Naive thymus-derived CD8-positive, alpha-beta T cell (primary cell): ENCODE measurements at regions not wholly inside any gene's neighbourhood (a gene's known extent, or its start where the extent isn't known, plus 50 kb on each side); places are given as distances from the start of the nearest gene placed in this dataset.

Experiments
- ATAC-seq, 2 donors: fragments of 150-1000 bp; cut with Tn5 transposase in 1 of 2; sonication (Bioruptor Pico), chemical (Tn5 transposase) in 1 of 2; 1 replicate in 1 of 2; 2 replicates in 1 of 2; pipeline ENCODE4 v1.10.0; 2021; ENCODE audit warnings: mild to moderate bottlenecking in 2 of 2, moderate library complexity in 2 of 2
- POLR2A ChIA-PET: fragments of 350-600 bp; sonication (Branson Sonifier 250); formaldehyde crosslinking; loops from one replicate; lab custom pipeline; 2021; ENCODE audit warnings: antibody characterized with exemption; lab: Charles Lee
- DNase-seq, 10 donors: peaks; one replicate each; pipeline versions ENCODE4 v3.0.0 to v3.0.0-alpha.2; 2020 to 2022
- H3K27ac Mint-ChIP-seq, 10 donors: one replicate each; pipeline ENCODE4 v1.8.0; 2020 to 2022; ENCODE audit warnings: mild to moderate bottlenecking in 10 of 10, mixed read lengths in 10 of 10, moderate library complexity in 4 of 10, inconsistent platforms in 1 of 10
- H3K27me3 Mint-ChIP-seq, 5 donors: one replicate each; pipeline ENCODE4 v1.8.0; 2021 to 2022; ENCODE audit warnings: mixed read lengths in 5 of 5
- H3K36me3 Mint-ChIP-seq, 3 donors: one replicate each; pipeline ENCODE4 v1.8.0; 2020 to 2022; ENCODE audit warnings: mixed read lengths in 3 of 3, mild to moderate bottlenecking in 2 of 3, inconsistent platforms in 1 of 3
- H3K4me1 Mint-ChIP-seq, 4 donors: one replicate each; pipeline ENCODE4 v1.8.0; 2021 to 2022; ENCODE audit warnings: mixed read lengths in 4 of 4
- H3K4me3 Mint-ChIP-seq, 10 donors: one replicate each; pipeline ENCODE4 v1.8.0; 2020 to 2022; ENCODE audit warnings: mild to moderate bottlenecking in 10 of 10, mixed read lengths in 10 of 10, moderate library complexity in 6 of 10, inconsistent platforms in 1 of 10
- H3K9me3 Mint-ChIP-seq, 9 donors: one replicate each; pipeline ENCODE4 v1.8.0; 2020 to 2022; ENCODE audit warnings: mixed read lengths in 9 of 9, mild to moderate bottlenecking in 3 of 9, inconsistent platforms in 1 of 9, moderate library complexity in 1 of 9

DNA sequence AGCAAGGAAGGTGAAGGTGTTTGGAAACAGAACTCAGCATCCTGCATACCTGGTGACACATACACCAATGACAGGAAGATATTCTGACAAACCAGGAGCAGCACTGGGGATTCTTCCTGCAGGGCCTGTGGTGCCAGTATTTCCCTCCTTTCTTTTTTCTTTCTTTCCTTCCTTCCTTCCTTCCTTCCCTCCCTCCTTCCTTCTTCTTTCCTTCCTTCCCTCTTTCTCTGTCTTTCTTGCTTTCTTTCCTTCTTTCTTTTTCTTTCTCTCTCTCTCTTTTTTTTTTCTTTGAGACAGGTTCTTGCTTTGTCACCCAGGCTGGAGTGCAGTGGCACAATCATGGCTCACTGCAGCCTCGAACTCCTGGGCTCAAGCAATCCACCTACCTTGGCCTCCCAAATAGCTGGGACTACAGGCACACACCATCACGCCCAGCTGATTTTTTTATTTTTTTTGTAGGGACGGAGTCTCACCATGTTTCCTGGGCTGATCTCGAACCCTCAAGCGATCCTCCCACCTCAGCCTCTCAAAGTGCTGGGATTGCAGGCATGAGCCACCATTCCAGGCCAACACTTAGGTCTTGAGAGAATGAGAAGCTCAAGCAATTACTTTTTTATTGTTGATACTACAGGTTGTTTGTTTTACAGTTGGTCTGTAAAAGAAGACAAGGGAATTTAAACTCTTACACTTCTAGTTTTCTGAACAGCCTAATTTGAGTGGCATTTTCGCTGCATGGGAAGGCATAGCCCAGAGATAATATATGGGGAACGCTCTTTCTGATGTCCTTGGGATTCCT is 54.7 kb upstream of the GATA6 start:
- H3K36me3 Mint-ChIP-seq, result no peaks in the 10 kb centered on the region
- ATAC-seq (no peak), DNase-seq (no peak)
- no peak overlapping the region for H3K27ac Mint-ChIP-seq
- no peak overlapping the region for H3K4me3 Mint-ChIP-seq
- H3K27me3 Mint-ChIP-seq, result peaks cover 0 to 16% (median 4%) of the 10 kb centered on the region in 5 donors
- no peaks in the 10 kb centered on the region for H3K4me1 Mint-ChIP-seq
- POLR2A ChIA-PET, result no interaction called here
- H3K9me3 Mint-ChIP-seq, result peaks cover 0 to 5% (median 0%) of the 10 kb centered on the region in 9 donors

DNA sequence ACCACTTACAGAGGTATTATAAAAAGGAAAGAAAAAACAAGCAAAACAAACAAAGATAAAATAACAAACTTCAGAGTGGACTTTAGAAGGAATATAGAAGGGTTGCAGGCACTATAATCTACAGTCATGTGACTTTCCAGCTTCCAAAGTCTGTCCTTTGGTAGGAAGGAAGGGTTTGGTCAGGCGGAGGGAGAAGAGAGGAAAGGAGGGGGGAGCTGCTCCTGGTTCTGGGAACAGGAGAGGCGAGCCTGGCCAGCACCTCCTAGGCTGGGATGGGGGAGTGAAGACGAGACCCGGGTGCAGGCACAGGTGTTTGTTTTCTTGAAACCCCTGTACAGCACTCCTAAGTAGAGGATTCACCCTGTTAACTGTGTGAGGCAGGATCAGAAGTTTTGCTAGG is 53.8 kb upstream of the GATA6 start:
- no peak for DNase-seq
- Mint-ChIP-seq H3K27ac (no peak overlapping the region), H3K27me3 (peaks cover 0 to 16% (median 4%) of the 10 kb centered on the region in 5 donors), H3K9me3 (peaks cover 0 to 5% (median 0%) of the 10 kb centered on the region in 9 donors), H3K4me1 (no peaks in the 10 kb centered on the region), H3K36me3 (no peaks in the 10 kb centered on the region), H3K4me3 (no peak overlapping the region)
- POLR2A ChIA-PET, result no interaction called here
- no peak for ATAC-seq
